Suppressor macrophage (primary cell): ENCODE measurements at regions not wholly inside any gene's neighbourhood (a gene's known extent, or its start where the extent isn't known, plus 50 kb on each side); places are given as distances from the start of the nearest gene placed in this dataset.

ENCODE experiments used
- DNase-seq, 4 experiments: peaks; one replicate each; pipeline ENCODE4 v3.0.0-alpha.2; 2020 to 2022

- no peak for DNase-seq
Observed at GRCh38 chr13:89923052-89923451, 1424.4 kb upstream of the MIR17HG start.

GRCh38 chr13:89923736-89924135 lies 1423.8 kb upstream of the MIR17HG start:
- DNase-seq, result peak; percentile 18 to 63 (median 44)

- DNase-seq, result peak; percentile 23 to 67 (median 43)
Observed at GRCh38 chr13:89925107-89925506, 1422.4 kb upstream of the MIR17HG start.

- DNase-seq, result no peak
Observed at GRCh38 chr13:89930861-89931260, 1416.6 kb upstream of the MIR17HG start.

- DNase-seq, result no peak
Observed at GRCh38 chr13:89932902-89933301, 1414.6 kb upstream of the MIR17HG start.

- DNase-seq, result no peak
Observed at GRCh38 chr13:89936256-89936655, 1411.2 kb upstream of the MIR17HG start.

GRCh38 chr13:89937420-89937819 lies 1410.1 kb upstream of the MIR17HG start:
- no peak for DNase-seq

- DNase-seq, result no peak
Observed at GRCh38 chr13:89940383-89940782, 1407.1 kb upstream of the MIR17HG start.

GRCh38 chr13:89943139-89943538 lies 1404.3 kb upstream of the MIR17HG start:
- DNase-seq, result no peak

GRCh38 chr13:89950225-89950624 lies 1397.3 kb upstream of the MIR17HG start:
- no peak for DNase-seq

GRCh38 chr13:89951341-89951740 lies 1396.1 kb upstream of the MIR17HG start:
- no peak for DNase-seq

- DNase-seq, result no peak
Observed at GRCh38 chr13:89953581-89953980, 1393.9 kb upstream of the MIR17HG start.

- DNase-seq, result no peak
Observed at GRCh38 chr13:89955773-89956172, 1391.7 kb upstream of the MIR17HG start.

GRCh38 chr13:89959074-89959473 lies 1388.4 kb upstream of the MIR17HG start:
- DNase-seq, result no peak

- no peak for DNase-seq
Observed at GRCh38 chr13:89965252-89965651, 1382.2 kb upstream of the MIR17HG start.

GRCh38 chr13:89966524-89966923 lies 1381.0 kb upstream of the MIR17HG start:
- DNase-seq, result no peak

GRCh38 chr13:89967701-89968100 lies 1379.8 kb upstream of the MIR17HG start:
- no peak for DNase-seq

- DNase-seq, result peak in 2 of 4 experiments; percentile 34 to 50
Observed at GRCh38 chr13:89968470-89968869, 1379.0 kb upstream of the MIR17HG start.

- no peak for DNase-seq
Observed at GRCh38 chr13:89970353-89970709, 1377.2 kb upstream of the MIR17HG start.

- no peak for DNase-seq
Observed at GRCh38 chr13:89977203-89977602, 1370.3 kb upstream of the MIR17HG start.

- peak in 1 of 4 experiments; percentile 16 for DNase-seq
Observed at GRCh38 chr13:89980896-89981295, 1366.6 kb upstream of the MIR17HG start.

- peak; percentile 8 to 76 (median 44) for DNase-seq
Observed at GRCh38 chr13:89982407-89983095, 1364.9 kb upstream of the MIR17HG start.

- no peak for DNase-seq
Observed at GRCh38 chr13:89988206-89988605, 1359.3 kb upstream of the MIR17HG start.

- no peak for DNase-seq
Observed at GRCh38 chr13:90003566-90003965, 1343.9 kb upstream of the MIR17HG start.

- DNase-seq, result no peak
Observed at GRCh38 chr13:90008707-90009149, 1338.8 kb upstream of the MIR17HG start.
